ENCODE measurements at regions not wholly inside any gene's neighbourhood (a gene's known extent, or its start where the extent isn't known, plus 50 kb on each side); places are given as distances from the start of the nearest gene placed in this dataset.
"Not testable (repeated sequence)": the region's sequence is repeated elsewhere in the genome, so short reads cannot be mapped to it uniquely, and the experiment has no call there.

DNA sequence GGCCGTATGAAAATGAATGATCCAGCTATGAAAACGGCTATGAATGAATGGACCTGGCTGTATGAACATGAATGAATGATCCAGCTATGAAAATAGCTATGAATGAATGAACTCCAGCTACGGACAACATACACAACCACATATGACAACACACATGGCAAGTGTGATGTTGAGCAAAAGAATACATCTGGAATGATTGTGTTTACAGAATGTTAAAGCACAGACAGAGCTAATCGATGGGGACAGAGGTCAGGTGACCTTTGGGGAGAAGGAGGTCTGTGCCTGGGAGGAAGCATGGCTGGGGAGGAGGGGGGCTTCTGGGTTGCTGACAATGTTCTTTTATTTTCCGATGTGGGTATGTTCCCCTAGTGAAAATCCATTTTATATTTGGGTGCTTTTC lies 174.0 kb upstream of the WSCD1 start:
- H3K4me3 ChIP-seq, result no peak overlapping the region
- H3K4me1 ChIP-seq, result no peaks in the 10 kb centered on the region
- no peak for ATAC-seq
- H3K27me3 ChIP-seq, result peaks cover 50% of the 10 kb centered on the region
- WGBS, 2 donors (ENCODE audit: low coverage in 1 of 2), result 61% methylated on average over 5 of the region's 5 CpGs
- no peaks in the 10 kb centered on the region for H3K36me3 ChIP-seq
- TF ChIP-seq POLR2AphosphoS5 (IDR thresholded peaks at IDR 0.05) (no peak), POLR2A (IDR thresholded peaks at IDR 0.05) (no peak)
- TF ChIP-seq, protein P1, sequence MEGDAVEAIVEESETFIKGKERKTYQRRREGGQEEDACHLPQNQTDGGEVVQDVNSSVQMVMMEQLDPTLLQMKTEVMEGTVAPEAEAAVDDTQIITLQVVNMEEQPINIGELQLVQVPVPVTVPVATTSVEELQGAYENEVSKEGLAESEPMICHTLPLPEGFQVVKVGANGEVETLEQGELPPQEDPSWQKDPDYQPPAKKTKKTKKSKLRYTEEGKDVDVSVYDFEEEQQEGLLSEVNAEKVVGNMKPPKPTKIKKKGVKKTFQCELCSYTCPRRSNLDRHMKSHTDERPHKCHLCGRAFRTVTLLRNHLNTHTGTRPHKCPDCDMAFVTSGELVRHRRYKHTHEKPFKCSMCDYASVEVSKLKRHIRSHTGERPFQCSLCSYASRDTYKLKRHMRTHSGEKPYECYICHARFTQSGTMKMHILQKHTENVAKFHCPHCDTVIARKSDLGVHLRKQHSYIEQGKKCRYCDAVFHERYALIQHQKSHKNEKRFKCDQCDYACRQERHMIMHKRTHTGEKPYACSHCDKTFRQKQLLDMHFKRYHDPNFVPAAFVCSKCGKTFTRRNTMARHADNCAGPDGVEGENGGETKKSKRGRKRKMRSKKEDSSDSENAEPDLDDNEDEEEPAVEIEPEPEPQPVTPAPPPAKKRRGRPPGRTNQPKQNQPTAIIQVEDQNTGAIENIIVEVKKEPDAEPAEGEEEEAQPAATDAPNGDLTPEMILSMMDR (IDR thresholded peaks at IDR 0.05), result no peak
- H3K27ac ChIP-seq, result no peak overlapping the region
- no peaks in the 10 kb centered on the region for H3K9me3 ChIP-seq

DNA sequence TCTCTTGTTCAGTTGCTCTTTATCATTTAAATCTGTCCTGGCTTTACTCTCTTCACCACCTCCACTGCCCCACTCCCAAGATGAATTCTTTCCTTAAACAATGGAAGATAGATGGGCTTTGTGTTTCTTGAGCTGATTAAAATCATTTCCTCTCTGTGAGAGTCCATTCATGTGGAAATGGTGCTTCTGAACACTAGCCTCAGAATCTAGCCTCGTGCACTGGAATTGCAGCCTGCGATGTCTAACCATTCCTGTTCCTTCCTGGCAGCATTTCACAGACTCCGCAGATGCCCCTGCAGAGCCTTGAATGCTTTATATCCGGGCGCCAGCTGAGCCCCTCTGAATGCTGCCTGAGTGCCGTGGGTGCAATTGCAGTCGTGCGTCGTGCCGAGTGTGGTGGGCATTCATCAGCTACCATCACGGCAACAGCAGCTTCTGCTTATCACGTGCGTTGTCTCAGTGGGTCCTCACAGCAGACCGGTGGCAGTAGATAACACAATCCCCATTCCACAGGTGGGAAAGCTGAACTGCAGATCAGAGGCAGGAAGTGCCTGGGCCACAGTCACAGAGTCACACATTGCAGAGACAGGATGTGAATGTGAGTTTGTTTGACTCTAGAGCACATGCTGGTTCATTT lies 172.8 kb upstream of the WSCD1 start:
- no peak overlapping the region for H3K27ac ChIP-seq
- ATAC-seq, result no peak
- WGBS, 2 donors (ENCODE audit: low coverage in 1 of 2), result 8% methylated on average over 2 of the region's 14 CpGs; no CpG with 5 or more reads in 1 of the 2 donors
- TF ChIP-seq POLR2A (IDR thresholded peaks at IDR 0.05), result no peak
- TF ChIP-seq, protein P1 (IDR thresholded peaks at IDR 0.05), result no peak
- no peak for TF ChIP-seq EP300 (IDR thresholded peaks at IDR 0.05)
- no peak for TF ChIP-seq POLR2AphosphoS5 (IDR thresholded peaks at IDR 0.05)
- H3K27me3 ChIP-seq, result peaks cover 53% of the 10 kb centered on the region
- peaks cover 0 to 2% (median 0%) of the 10 kb centered on the region in 3 donors for H3K9me3 ChIP-seq
- no peak overlapping the region for H3K4me3 ChIP-seq
- no peaks in the 10 kb centered on the region for H3K36me3 ChIP-seq
- no peaks in the 10 kb centered on the region for H3K4me1 ChIP-seq

DNA sequence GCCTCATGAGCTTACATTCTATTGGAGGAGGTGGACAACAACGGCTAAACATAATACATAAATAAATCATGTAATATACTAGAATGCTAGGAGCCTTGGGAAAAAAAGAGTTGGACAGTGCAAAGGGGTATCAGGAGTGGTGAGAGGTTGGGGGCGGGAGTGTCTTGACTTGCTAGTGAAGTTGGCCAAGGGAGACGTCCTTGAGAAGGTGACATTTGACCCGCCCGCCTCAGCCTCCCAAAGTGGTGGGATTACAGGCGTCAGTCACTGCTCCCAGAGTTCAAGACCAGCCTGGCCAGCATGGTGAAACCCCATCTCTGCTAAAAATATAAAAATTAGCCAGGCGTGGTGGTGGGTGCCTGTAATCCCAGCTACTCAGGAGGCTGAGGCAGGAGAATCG lies 172.2 kb upstream of the WSCD1 start:
- H3K27ac ChIP-seq, H3K4me3 ChIP-seq, ATAC-seq, H3K9me3 ChIP-seq, H3K36me3 ChIP-seq, H3K4me1 ChIP-seq: not testable (repeated sequence)
- 64 to 79% methylated on average over 6 to 7 of the region's 8 CpGs for WGBS, 2 donors (ENCODE audit: low coverage in 1 of 2)
- H3K27me3 ChIP-seq, result peaks cover 49% of the 10 kb centered on the region

DNA sequence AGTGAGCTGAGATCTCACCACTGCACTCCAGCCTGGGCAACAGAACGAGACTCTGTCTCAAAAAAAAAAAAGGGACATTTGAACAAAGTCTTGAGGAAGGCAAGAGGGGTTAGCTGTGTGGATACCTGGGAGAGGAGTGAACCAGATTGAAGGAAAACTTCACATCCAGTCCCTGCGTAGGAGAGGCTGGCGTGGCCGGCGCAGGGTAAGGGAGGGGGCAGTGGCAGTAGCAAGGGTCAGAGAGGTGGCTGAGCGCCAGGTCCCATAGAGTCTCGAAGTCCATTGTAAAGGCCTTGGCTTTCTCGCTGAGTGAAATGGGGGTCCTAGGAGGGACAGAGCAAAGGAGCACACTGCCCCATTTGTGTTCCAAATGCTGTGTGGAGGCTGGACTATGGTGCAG lies 171.8 kb upstream of the WSCD1 start:
- Histone ChIP-seq H3K4me1 (no peaks in the 10 kb centered on the region), H3K27ac (no peak overlapping the region), H3K36me3 (no peaks in the 10 kb centered on the region), H3K27me3 (peaks cover 49% of the 10 kb centered on the region), H3K4me3 (no peak overlapping the region), H3K9me3 (peaks cover 0 to 12% (median 0%) of the 10 kb centered on the region in 3 donors)
- WGBS, 2 donors (ENCODE audit: low coverage in 1 of 2), result 77 to 94% methylated on average over 5 to 8 of the region's 8 CpGs
- TF ChIP-seq POLR2A (IDR thresholded peaks at IDR 0.05), result no peak
- no peak for TF ChIP-seq EP300 (IDR thresholded peaks at IDR 0.05)
- TF ChIP-seq, protein P1 (IDR thresholded peaks at IDR 0.05), result no peak
- no peak for TF ChIP-seq POLR2AphosphoS5 (IDR thresholded peaks at IDR 0.05)
- no peak for ATAC-seq

DNA sequence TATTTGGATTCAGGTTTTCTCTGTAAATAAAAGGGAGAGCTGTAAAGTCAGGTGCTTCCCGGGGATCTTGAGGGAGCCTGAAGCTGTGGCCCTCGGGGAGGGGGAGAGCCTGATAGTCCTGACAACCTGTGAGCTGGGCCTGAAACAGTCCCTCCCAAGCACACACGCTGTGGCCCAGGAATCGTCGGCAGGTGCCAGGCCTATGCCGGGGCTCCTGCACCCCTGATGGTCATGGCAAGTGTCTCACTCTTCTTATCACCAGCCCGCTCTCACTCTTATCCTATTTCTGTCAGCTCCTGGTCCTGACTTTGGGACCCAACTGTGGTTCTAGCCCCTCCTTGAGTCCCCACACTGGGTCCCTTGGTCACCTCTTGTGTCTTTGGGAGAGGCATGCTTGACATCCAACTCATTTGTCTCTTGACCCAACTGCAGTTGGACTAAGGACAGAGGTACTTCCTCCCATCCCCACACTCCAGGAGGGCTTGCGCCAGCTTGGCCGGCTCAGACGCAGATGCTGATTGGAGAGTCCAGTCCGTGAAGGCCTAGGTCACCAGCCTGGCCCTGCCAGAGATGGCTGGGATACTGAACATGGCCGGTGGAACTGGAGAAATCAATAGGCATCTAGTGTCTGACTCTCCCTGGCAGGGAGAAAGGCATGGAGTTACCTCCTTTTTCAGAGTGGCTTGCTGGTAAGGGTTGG lies 170.5 kb upstream of the WSCD1 start:
- ATAC-seq, result no peak
- TF ChIP-seq, protein P1 (IDR thresholded peaks at IDR 0.05), result no peak
- TF ChIP-seq POLR2AphosphoS5 (IDR thresholded peaks at IDR 0.05) (no peak), EP300 (IDR thresholded peaks at IDR 0.05) (no peak), POLR2A (IDR thresholded peaks at IDR 0.05) (no peak)
- Histone ChIP-seq H3K9me3 (peaks cover 0 to 25% (median 0%) of the 10 kb centered on the region in 3 donors), H3K27me3 (peaks cover 47% of the 10 kb centered on the region), H3K36me3 (no peaks in the 10 kb centered on the region), H3K4me1 (no peaks in the 10 kb centered on the region), H3K27ac (no peak overlapping the region), H3K4me3 (no peak overlapping the region)
- 82 to 90% methylated on average over 2 to 9 of the region's 12 CpGs for WGBS, 2 donors (ENCODE audit: low coverage in 1 of 2)

Measured in gastroesophageal sphincter (tissue), 4 donors.